Activated CD4-positive, alpha-beta T cell treated with anti-CD3 and anti-CD28 coated beads, Interleukin-2, amount 50 U/mL, for 24 hours (primary cell): ENCODE measurements at regions not wholly inside any gene's neighbourhood (a gene's known extent, or its start where the extent isn't known, plus 50 kb on each side); places are given as distances from the start of the nearest gene placed in this dataset.

ENCODE experiments used
- DNase-seq, 2 donors: peaks; one replicate each; pipeline ENCODE4 v3.0.0-alpha.2; 2020; ENCODE audit warnings: low read depth in 1 of 2, low spot score in 1 of 2

GRCh38 chr6:9957215-9957759 is 457.6 kb downstream of the TFAP2A start:
- DNase-seq = no peak

DNA sequence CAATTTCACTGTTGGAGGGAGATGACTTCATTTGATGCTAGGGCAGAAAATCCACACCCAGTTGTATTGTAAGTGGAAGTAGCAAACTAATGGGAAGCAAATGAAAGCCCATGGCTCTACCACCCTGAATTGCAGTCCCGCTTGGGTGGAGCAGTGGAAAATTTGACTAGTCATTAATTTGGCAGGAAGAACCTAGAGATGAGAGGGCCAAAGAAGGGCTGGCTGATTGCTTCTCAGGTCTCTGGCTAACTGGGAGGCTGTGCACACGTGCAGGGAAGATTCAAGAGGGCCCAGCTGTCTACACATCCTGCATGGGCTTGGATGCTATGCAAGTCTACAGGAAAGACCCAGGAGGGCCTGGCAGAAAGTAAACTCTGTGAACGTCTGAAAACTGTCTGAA is 466.2 kb downstream of the TFAP2A start:
- DNase-seq = no peak

DNA sequence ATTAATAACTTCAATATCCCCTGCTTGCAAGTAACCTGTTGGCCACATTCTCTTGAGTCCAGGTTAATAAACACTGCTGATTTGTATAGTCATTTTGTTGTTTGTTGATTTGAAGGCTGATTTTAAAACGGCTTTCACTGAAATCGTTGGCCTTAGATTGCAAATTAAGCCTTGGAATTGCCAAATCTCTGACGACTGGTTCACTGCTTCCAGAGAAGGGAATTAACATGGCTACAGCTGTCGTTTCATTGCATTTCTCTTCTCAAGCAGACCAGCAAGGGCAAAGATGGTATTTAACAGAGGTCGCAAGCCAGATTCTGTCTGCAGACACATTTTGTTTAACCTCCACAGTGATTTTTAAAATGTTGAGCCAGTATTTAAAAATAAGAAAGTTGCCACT is 470.9 kb downstream of the TFAP2A start:
- DNase-seq = no peak

DNA sequence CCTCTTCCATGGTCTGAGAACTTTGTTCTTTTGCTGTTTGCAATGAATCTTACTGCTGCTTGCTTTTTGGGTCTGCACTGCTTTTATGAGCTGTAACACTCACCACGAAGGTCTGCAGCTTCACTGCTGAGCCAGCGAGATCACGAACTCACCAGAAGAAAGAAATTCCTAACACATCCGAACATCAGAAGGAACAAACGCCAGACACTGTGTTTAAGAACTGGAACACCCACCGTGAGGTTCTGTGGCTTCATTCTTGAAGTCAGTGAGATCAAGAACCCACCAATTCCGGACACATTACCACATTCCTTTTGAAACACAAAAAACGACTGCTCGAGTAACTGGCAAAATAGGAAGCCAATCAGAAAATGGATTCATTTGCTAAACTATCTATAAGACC is 471.8 kb downstream of the TFAP2A start:
- DNase-seq = no peak

DNA sequence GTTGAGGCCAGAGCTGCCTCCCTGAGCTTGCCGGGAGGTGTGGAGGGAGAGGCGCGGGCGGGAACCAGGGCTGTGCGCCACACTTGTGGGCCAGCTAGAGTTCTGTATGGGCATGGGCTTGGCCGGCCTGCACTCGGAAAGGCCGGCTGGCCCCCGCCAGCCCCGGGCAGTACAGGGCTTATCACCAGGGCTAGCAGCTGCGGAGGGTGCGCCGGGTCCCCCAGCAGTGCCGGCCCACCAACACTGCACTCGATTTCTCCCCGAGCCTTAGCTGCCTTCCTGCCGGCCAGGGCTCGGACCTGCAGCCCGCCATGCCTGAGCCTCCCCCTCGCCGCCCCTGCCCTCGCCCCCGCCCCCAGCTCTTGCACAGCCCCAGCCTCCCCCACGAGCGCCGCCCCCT is 472.7 kb downstream of the TFAP2A start:
- no peak for DNase-seq

DNA sequence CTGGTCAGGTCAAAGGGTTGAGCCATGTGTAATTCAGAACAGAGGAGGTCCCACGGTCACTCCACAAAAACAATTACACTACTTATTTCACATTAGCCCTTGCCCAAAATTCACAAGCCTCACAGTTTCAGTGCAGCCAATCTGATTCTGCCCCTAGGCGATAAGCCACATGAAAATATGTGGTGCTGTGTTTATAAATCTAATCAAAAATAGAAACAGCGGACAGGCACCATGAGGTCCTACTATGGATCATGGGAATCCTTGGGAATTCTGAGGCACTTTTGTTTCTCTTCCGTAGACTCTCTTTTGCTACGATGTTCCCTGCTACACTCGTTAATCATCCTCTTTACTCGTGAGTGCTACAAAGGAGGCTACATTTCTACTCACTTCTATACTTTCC is 476.1 kb downstream of the TFAP2A start:
- DNase-seq = no peak

GRCh38 chr6:9937031-9937763 is 477.7 kb downstream of the TFAP2A start:
- no peak for DNase-seq

- no peak for DNase-seq
Observed at GRCh38 chr6:9936551-9936950, 478.3 kb downstream of the TFAP2A start.

- no peak for DNase-seq
Observed at GRCh38 chr6:9933677-9934076, 481.2 kb downstream of the TFAP2A start.

DNA sequence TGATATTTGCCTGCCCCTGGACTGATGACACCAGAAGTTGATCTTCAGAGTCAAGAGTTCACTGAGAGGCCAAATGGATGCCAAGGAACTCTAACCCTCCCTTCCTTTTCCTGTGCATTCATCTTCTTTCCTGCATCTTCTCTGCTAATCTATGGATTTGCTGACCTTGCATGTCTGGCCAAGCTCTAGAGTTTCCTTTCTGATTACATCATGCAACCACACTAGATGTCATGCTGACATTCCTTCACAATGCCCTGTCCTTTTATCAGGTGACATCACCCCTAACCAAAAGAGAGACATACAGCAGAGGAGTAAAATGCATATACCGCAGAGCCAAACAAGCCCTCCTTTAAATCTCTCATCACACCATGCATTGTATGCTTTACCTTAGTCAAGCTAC is 487.6 kb downstream of the TFAP2A start:
- no peak for DNase-seq

DNA sequence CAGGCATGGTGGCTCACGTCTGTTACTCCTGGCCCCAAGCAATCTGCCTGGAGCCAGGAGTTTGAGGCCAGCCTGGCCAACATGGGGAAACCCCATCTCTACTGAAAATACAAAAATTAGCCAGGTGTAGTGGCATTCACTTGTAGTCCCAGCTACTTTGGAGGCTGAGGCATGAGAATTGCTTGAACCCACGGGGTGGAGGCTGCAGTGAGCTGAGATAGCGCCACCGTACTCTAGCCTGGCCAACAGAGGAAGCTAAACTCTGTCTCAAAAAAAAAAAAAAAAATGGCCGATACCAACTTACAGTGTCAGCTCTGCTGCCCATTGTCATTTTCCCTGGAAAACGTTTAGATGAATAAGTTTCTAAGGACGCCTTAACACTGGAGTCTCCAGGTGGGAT is 489.9 kb downstream of the TFAP2A start:
- no peak for DNase-seq

GRCh38 chr6:9921366-9921765 is 493.5 kb downstream of the TFAP2A start:
- DNase-seq = no peak

GRCh38 chr6:9914951-9915350 is 499.9 kb downstream of the TFAP2A start:
- no peak for DNase-seq

- no peak for DNase-seq
Observed at GRCh38 chr6:9901376-9901775, 513.5 kb downstream of the TFAP2A start.

GRCh38 chr6:9896806-9897205 is 518.1 kb downstream of the TFAP2A start:
- no peak for DNase-seq

DNA sequence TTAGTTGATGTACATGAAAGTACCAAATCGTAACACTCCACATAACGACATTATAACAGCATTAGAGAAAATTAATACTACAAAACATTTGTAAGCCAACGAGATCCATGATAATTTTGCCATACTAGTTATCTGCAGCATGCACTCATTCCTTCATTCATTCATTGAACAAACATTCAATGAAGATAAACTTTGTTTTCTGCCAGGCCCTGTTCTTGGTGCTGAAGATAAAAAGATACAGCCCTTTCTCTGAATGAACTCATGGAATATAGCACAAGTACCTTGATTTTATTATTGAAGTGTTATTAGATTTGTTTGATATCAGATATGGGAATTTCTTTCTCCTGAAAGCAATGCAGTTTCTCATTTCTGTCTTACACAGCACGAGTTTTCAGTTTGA is 524.0 kb downstream of the TFAP2A start:
- no peak for DNase-seq

GRCh38 chr6:9890469-9890868 is 524.4 kb downstream of the TFAP2A start:
- no peak for DNase-seq

- no peak for DNase-seq
Observed at GRCh38 chr6:9878535-9878934, 536.3 kb downstream of the TFAP2A start.

- DNase-seq = no peak
Observed at GRCh38 chr6:9875605-9876353, 539.1 kb downstream of the TFAP2A start.

DNA sequence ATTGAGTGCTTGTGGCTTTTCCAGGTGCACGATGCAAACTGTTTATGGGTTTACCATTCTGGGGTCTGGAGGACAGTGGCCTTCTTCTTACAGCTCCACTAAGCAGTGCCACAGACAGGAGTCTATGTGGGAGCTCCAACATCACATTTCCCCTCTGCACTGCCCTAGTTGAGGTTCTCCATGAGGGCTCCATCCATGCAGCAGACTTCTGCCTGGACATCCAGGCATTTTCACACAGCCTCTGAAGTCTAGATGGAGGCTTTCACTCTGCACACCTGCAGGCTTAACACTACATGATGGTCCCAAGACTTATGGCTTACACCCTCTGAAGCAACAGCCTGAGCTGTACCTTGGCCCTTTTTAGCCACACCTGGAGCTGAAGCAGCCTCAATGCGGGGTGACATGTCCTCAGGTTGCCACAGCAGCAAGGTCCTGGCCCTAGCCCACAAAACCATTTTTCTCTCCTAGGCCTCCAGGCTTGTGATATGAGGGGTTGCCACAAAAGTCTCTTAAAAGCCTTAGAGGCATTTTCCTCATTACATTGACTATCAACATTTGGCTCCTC is 552.2 kb downstream of the TFAP2A start:
- DNase-seq = no peak

- DNase-seq = no peak
Observed at GRCh38 chr6:9851541-9852380, 563.1 kb downstream of the TFAP2A start.
